Stimulated activated CD8-positive, alpha-beta memory T cell treated with anti-CD3 and anti-CD28 coated beads, Interleukin-4, amount 100 ng/mL, for 1 hour (primary cell): ENCODE measurements at regions not wholly inside any gene's neighbourhood (a gene's known extent, or its start where the extent isn't known, plus 50 kb on each side); places are given as distances from the start of the nearest gene placed in this dataset.

Experiments
- DNase-seq, 2 donors: peaks; one replicate each; pipeline ENCODE4 v3.0.0-alpha.2; 2020; ENCODE audit warnings: low read depth in 2 of 2, low spot score in 1 of 2

DNA sequence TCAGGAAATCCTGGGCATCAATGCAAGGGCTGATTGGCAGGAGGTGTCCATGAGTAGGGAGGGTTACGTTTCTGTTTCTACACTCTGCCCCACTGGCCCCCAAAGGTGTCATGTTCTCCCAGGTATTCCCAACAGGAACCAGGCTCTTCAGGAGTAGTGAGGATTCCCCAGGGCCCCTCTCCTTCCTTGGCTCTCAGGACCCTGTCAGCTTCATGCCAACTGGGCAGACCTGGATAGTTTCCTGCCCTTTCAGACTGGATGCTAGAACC, 480.6 kb upstream of the HS6ST1 start:
- no peak for DNase-seq

DNA sequence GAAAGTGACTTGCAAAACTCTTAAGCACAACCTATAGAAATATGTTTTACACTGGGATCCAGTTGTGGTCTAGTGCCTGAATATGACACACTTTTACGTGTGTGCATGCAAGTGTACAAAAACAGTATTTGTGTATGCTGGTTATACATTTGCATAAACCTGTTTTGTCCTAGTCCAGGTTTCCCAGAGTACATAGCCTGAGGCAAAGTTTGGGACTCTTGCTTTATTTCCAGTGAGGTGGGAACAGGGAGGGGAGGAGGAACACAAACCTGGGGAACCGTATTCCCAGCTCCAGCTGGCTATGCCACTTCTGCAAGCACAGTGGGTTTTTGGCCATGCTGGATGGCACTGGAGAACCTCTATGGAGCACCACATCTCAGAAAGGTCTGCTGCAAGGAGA, 481.1 kb upstream of the HS6ST1 start:
- DNase-seq: no peak

GRCh38 chr2:128801576-128801975, 482.9 kb upstream of the HS6ST1 start:
- no peak for DNase-seq

- no peak for DNase-seq
These were observed 484.6 kb upstream of the HS6ST1 start for GRCh38 chr2:128803222-128803621.

DNA sequence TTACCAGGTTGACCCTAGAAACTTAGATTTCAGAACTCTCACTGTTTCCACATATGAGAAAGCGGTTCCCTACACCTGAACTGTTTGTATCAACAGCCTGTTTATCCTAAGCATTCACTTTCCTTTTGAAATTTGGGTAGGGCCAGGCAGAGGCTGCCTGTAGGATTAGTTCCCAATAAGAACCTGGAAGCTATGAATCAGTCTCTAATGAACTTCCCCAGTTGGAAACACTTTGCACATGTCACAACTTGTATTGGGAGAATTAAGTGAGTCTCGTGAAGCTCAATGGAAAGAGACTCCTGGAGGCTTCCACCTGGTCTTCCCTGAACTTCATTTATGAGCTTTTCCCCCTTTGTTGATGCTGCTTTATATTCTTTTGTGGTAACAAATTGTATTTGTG, 486.6 kb upstream of the HS6ST1 start:
- no peak for DNase-seq

GRCh38 chr2:128805918-128806317, 487.2 kb upstream of the HS6ST1 start:
- no peak for DNase-seq

DNA sequence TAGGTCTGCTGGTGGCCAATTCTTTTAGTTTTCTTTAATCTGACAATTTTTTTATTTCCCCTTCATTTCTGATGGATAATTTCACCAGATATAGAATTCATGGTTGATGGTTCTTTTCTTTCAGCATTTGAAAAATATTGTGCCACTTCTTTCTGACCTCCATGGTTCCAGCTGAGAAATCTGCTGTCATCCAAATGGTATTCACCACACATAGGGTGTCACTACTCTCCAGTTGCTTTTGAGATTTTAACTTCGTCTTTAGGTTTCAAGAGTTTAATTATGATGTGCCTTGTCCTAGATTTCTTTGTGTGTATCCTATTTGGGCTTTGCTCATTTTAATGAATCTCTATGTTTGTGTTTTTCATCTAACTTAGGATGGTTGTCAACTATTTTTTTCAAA, 488.6 kb upstream of the HS6ST1 start:
- no peak for DNase-seq

- DNase-seq: no peak
These were observed 490.0 kb upstream of the HS6ST1 start for GRCh38 chr2:128808462-128809258.

- DNase-seq: no peak
These were observed 490.6 kb upstream of the HS6ST1 start for GRCh38 chr2:128809259-128809636.

DNA sequence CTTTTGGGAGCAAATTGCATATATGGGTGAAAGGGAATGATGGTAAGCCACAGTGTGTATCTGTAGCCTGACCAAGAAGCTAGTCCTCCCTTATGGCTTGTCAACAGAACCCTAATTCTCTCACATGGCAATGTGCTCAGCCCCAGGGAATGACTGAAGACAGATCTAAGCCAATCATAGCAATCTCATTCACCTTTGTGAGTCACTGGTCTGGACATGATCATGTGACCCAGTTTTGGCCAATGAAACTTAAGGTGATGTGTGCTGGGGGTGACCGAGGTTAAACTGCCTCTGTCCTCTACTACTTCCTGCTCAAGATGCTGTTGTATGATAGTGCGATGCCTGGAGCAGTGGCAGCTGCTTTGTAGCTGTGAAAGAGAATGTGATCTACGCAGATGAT, 491.2 kb upstream of the HS6ST1 start:
- DNase-seq: no peak

DNA sequence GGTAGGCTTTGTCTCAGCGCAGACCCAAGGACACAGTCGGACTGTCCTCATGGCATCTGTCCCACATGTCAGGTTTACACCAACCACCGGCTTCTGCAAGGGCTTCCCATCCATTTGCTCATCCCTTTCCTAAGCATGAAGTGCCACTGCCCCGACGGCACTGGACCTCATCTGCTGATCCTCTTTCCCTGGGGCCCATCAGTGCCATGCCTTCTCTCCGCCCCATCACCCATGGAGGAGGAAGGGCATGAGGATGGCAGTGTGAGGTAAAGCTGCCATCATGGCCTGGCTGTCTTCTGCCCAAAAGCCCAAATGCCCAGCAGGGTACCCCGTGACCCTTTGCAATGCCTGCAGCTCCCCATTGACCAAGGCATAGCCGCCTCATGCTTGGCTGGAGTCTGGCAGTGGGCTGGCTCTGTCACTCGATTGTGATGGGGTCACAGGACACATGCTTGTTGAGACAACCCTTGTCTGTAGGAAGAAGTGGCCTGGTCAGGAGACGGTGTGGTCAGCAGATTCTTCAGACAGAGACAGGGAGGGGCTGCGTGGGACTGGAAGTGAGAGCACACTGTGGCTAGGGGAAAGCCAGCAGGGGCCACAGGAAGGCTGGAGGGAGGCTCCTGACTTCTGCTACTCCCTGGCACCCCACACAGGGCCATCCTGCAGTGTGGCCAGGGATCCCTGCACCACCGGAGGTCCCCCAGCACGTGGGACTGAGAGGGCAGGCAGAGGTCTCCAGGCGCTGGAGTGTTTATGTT, 493.7 kb upstream of the HS6ST1 start:
- no peak for DNase-seq

DNA sequence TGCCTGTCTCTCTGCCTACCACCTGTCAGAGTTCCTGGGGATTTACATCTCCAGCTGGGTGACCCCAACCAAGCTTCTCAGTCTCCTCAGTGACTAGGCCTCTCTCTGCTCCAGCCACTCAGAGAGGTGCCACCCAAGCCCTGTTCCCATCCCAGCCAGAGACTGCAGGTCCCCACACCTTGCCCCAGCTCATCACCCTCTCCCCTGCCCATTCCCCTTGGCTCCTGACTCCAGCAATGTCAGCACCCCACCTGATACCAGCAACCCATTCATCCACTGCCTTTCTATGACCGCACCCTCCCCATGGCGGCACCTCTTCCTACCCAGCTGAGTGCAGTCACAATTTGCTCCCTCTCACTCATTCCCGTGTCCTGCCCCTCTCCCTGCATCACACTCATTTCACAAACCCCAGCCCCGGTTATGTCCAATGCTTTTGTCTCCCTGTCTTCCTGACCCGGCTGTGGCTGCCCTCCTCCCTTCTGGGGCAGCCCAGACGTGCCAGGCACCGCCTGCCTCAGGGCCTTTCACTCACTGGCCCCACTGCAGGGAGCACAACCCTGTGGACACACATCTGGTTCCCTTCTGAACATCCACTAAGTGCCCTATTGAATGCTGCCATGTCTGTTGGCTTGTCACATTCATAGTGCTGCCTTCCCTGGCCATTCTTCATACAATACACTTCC, 494.8 kb upstream of the HS6ST1 start:
- no peak for DNase-seq

DNA sequence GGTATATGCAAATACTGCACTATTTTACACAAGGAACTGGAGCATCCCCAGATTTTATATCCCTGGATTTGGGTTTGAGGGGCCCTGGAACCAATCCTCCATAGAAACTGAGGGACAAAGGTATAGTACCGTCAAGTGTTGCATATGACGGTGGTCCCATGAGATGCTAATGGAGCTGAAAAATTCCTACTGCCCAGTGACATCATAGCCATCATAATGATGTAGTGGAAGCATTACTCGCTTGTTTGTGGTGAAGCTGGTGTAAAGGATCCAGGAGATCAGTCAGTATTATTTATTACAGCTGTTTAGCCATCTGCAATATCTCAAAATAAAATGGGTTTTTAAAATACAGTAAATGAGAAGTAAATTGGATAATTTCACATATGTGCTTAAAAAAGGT, 496.6 kb upstream of the HS6ST1 start:
- DNase-seq: no peak

- DNase-seq: no peak
These were observed 498.5 kb upstream of the HS6ST1 start for GRCh38 chr2:128817171-128817570.

DNA sequence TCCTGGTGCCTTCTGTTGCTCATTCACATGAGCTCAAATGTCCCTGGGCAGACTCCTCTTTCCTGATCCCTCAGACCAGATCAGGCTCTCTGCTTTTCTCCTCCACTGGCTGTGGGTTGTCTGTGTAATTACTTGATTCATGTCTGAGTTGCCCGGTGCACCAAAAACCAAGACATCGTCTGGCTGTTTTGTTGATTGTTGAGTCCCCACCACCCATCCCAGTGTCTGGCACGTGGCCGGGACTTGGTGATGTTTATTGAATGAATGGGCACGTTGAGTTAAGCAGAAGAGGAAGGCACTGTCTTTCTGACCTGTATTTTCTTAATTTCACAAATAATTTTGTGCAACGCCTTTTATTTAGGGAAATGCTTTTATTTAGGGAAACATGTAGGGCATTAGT, 499.1 kb upstream of the HS6ST1 start:
- no peak for DNase-seq

- no peak for DNase-seq
These were observed 499.6 kb upstream of the HS6ST1 start for GRCh38 chr2:128818248-128818647.

DNA sequence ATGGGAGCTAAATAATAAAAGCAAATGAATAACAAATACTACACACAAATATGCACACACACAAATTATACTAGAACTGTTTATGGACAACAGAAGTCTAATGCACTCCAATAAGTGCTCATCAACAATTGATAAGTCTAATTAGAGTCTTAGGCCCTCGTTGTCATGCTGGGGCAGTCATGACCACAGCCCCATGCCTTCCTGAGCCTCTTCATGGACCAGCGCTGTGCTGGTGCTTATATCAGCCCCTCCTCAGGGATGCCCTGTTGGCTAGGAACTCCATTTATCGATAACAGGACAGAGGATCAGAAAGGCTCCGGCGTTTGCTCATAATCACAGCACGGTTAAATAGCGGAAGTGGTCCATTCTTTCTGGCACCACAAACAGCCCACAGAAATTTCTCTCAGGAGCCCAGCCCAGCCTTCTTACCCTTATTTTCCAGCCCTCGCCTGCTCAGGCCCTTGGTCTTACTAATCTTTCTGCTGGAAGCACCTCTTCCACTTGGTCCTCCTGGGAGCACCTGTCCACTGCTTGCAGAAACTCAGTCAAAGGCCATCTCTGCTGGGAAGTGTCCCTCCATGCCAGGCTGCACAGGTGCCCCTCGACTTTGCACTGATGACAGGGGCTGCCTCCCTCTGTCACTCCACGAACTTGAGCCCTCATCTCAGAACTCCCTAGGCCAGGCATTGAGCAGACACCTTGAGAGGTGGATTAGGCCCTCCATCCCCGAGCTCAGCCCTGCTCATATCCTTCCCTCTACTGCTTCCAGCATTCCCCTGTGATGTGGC, 500.2 kb upstream of the HS6ST1 start:
- DNase-seq: no peak

GRCh38 chr2:128820452-128820851, 501.8 kb upstream of the HS6ST1 start:
- DNase-seq: no peak

DNA sequence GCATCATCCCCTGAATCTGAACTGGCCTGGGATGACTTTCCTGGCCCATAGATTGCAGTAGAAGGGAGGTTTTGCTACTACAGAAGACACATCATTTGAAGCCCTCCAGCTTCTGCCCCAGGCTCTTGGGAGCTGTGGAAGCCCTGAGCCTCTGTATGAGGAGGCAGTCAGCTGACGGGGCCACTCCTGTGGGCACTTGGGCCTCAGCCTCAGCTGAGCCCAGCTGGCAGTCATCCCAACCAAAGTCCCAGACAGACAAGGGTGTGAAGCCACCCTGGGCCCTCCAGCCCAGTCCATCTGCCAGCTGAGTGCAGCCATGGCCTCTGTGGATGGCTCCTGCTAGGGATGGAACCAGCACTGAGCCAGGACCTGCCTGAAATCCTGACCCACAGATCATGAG, 502.3 kb upstream of the HS6ST1 start:
- no peak for DNase-seq

DNA sequence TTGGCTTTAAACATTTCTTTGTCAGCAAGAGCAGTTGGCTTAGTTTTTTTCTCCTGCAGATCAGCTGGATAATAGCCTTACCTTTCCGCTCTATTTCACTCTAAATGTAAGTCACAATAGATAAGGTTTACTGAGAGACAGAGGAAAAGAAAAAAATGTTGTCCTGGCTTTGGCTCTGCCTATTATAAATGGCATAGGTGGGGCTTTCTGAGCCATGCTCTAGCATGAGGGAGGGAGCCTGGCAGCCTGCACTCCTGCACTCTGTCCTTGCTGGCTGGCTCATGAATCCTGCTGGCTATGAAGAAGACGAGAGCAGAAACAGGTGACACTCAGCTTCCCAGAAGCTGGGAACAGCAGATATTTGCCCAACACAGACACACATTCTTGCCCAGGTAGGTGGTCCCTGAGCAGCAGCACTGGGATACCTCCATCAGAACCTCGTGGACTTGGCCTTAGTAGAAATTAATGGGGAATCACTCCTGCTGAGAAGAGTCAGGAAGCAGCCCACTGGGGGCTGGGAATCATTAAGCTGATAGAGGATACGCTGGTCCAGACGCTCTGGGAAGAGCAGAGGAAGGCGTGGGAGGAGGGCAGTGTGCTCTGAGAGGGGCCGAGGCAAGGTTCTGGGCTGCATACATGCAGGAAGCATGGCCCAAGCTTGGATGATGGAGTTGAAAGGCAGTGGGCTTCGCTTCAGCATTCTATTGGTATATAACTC, 514.4 kb upstream of the HS6ST1 start:
- no peak for DNase-seq

- DNase-seq: no peak
These were observed 515.0 kb upstream of the HS6ST1 start for GRCh38 chr2:128833664-128834027.
